ENCODE measurements at regions not wholly inside any gene's neighbourhood (a gene's known extent, or its start where the extent isn't known, plus 50 kb on each side); places are given as distances from the start of the nearest gene placed in this dataset.

DNA sequence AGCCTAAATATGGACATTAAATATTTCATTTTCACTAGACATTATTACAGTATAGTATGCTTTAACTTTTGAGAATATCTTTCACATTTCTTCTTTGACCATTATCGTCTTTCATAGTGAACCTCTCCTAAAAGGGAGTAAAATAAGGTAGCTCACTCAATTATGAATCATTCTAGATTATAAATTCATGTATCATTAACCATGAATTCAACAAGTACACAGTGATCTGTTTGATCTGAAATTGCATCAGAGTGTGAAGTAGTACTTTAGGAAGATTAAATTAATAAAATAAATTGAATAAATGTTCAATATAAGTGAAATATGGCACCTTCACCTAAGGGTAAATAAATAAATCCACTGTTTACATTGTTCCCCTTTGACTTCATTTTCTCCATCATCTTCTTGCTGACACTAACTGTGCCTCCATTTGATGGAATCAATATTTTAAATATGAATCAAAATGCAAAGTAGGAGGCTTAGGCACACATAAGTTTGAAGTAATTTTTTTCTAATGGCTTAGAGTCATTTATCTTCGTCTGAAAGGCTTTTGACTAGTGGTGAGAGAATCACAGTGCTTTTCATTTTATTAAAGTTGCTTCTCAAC lies 174.1 kb upstream of the MDFIC2 start:
- POLR2A ChIA-PET: no interaction called here
- TF ChIP-seq CEBPB (IDR thresholded peaks at IDR 0.05) (no peak), CHD4 (IDR thresholded peaks at IDR 0.05; ENCODE audit: borderline replicate concordance) (no peak), KDM5A (IDR thresholded peaks at IDR 0.05) (no peak), NPAS2 (CRISPR knock-in tag; IDR thresholded peaks at IDR 0.05; ENCODE audit: borderline replicate concordance) (no peak), RFX5 (IDR thresholded peaks at IDR 0.05) (no peak), HDAC2 (IDR thresholded peaks at IDR 0.05) (no peak), POLR2A (IDR thresholded peaks at IDR 0.05; ENCODE audit: low read length) (no peak), RCOR1 (IDR thresholded peaks at IDR 0.05; ENCODE audit: low read depth, low read length) (no peak), NR3C1 (IDR thresholded peaks at IDR 0.05) (no peak), JUN (IDR thresholded peaks at IDR 0.05) (no peak)
- TF ChIP-seq, protein P1, sequence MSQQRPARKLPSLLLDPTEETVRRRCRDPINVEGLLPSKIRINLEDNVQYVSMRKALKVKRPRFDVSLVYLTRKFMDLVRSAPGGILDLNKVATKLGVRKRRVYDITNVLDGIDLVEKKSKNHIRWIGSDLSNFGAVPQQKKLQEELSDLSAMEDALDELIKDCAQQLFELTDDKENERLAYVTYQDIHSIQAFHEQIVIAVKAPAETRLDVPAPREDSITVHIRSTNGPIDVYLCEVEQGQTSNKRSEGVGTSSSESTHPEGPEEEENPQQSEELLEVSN (IDR thresholded peaks at IDR 0.05; ENCODE audit: borderline replicate concordance, low read depth): no peak
- TF ChIP-seq, protein P2, sequence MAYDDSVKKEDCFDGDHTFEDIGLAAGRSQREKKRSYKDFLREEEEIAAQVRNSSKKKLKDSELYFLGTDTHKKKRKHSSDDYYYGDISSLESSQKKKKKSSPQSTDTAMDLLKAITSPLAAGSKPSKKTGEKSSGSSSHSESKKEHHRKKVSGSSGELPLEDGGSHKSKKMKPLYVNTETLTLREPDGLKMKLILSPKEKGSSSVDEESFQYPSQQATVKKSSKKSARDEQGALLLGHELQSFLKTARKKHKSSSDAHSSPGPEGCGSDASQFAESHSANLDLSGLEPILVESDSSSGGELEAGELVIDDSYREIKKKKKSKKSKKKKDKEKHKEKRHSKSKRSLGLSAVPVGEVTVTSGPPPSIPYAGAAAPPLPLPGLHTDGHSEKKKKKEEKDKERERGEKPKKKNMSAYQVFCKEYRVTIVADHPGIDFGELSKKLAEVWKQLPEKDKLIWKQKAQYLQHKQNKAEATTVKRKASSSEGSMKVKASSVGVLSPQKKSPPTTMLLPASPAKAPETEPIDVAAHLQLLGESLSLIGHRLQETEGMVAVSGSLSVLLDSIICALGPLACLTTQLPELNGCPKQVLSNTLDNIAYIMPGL (CRISPR knock-in tag; IDR thresholded peaks at IDR 0.05; ENCODE audit: borderline replicate concordance): no peak
- TF ChIP-seq, protein P3, sequence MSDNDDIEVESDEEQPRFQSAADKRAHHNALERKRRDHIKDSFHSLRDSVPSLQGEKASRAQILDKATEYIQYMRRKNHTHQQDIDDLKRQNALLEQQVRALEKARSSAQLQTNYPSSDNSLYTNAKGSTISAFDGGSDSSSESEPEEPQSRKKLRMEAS (IDR thresholded peaks at IDR 0.05): no peak
- TF ChIP-seq, protein P4, sequence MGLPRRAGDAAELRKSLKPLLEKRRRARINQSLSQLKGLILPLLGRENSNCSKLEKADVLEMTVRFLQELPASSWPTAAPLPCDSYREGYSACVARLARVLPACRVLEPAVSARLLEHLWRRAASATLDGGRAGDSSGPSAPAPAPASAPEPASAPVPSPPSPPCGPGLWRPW (IDR thresholded peaks at IDR 0.05): no peak
- 21% methylated on average over 2 of the region's 2 CpGs for WGBS (ENCODE audit: missing lambda C conversion rate)
- Histone ChIP-seq H3K9me3 (no peaks in the 10 kb centered on the region), H3K4me1 (no peaks in the 10 kb centered on the region), H3K4me3 (no peak overlapping the region), H3K27ac (no peak overlapping the region), H3K4me2 (no peak overlapping the region)
- ATAC-seq: no peak
- no peak for FAIRE-seq
- CTCF ChIA-PET: no interaction called here
- DNase-seq (ENCODE audit: low read depth in 1 of 2, low spot score in 1 of 2): no peak

DNA sequence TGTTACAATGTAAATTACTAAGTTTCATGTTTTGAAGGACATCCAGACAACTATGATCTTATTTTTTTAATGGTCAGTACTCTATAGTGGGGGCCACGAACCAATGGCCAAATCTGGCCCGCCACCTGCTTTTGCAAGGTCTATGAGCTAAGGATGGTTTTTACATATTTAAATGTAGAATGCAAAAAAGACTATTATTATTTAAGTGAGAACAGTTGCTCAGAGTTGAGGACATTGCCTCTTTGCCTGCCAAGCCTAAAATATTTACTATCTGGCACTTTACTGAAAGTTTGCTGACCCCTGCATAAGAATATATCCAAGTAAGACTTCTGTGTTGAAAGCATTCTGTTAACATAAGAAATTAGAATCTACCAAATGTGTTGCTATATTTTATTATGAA lies 163.7 kb upstream of the MDFIC2 start:
- H3K4me3 ChIP-seq: no peak overlapping the region
- 49% methylated on average over 2 of the region's 2 CpGs for WGBS (ENCODE audit: missing lambda C conversion rate)
- ChIA-PET CTCF (no interaction called here), POLR2A (no interaction called here)
- DNase-seq (ENCODE audit: low read depth in 1 of 2, low spot score in 1 of 2): no peak
- TF ChIP-seq, protein P5, sequence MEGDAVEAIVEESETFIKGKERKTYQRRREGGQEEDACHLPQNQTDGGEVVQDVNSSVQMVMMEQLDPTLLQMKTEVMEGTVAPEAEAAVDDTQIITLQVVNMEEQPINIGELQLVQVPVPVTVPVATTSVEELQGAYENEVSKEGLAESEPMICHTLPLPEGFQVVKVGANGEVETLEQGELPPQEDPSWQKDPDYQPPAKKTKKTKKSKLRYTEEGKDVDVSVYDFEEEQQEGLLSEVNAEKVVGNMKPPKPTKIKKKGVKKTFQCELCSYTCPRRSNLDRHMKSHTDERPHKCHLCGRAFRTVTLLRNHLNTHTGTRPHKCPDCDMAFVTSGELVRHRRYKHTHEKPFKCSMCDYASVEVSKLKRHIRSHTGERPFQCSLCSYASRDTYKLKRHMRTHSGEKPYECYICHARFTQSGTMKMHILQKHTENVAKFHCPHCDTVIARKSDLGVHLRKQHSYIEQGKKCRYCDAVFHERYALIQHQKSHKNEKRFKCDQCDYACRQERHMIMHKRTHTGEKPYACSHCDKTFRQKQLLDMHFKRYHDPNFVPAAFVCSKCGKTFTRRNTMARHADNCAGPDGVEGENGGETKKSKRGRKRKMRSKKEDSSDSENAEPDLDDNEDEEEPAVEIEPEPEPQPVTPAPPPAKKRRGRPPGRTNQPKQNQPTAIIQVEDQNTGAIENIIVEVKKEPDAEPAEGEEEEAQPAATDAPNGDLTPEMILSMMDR (IDR thresholded peaks at IDR 0.05): no peak
- TF ChIP-seq ZC3H11A (IDR thresholded peaks at IDR 0.05): no peak
- TF ChIP-seq BHLHE40 (IDR thresholded peaks at IDR 0.05; ENCODE audit: low read depth, low read length): no peak
- TF ChIP-seq GATA3 (IDR thresholded peaks at IDR 0.05; ENCODE audit: borderline replicate concordance): no peak
- TF ChIP-seq POLR2A (IDR thresholded peaks at IDR 0.05; ENCODE audit: low read length): no peak
- no peak for TF ChIP-seq TP53 (CRISPR knock-in tag; IDR thresholded peaks at IDR 0.05)
- TF ChIP-seq ZNF302 (CRISPR knock-in tag; IDR thresholded peaks at IDR 0.05): no peak
- TF ChIP-seq, protein P6, sequence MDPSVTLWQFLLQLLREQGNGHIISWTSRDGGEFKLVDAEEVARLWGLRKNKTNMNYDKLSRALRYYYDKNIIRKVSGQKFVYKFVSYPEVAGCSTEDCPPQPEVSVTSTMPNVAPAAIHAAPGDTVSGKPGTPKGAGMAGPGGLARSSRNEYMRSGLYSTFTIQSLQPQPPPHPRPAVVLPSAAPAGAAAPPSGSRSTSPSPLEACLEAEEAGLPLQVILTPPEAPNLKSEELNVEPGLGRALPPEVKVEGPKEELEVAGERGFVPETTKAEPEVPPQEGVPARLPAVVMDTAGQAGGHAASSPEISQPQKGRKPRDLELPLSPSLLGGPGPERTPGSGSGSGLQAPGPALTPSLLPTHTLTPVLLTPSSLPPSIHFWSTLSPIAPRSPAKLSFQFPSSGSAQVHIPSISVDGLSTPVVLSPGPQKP (IDR thresholded peaks at IDR 0.05; ENCODE audit: low read depth, low read length): no peak
- TF ChIP-seq HOXA7 (CRISPR knock-in tag; IDR thresholded peaks at IDR 0.05): no peak
- TF ChIP-seq MYC (IDR thresholded peaks at IDR 0.05; ENCODE audit: borderline replicate concordance, low read length): no peak
- TF ChIP-seq NFE2L2 (conservative IDR thresholded peaks at IDR 0.05; ENCODE audit: low read length): no peak
- TF ChIP-seq KDM1A (IDR thresholded peaks at IDR 0.05; ENCODE audit: low read depth): no peak
- no peak for TF ChIP-seq HEYL (CRISPR knock-in tag; IDR thresholded peaks at IDR 0.05)
- no peak for TF ChIP-seq RNF2 (IDR thresholded peaks at IDR 0.05; ENCODE audit: borderline replicate concordance, low read depth)
- TF ChIP-seq, protein P3 (IDR thresholded peaks at IDR 0.05): no peak
- TF ChIP-seq EP300 (IDR thresholded peaks at IDR 0.05): no peak
- no peak for FAIRE-seq
- no peaks in the 10 kb centered on the region for H3K4me1 ChIP-seq
- no peak for ATAC-seq
- no peaks in the 10 kb centered on the region for H3K9me3 ChIP-seq
- no peak overlapping the region for H3K27ac ChIP-seq
- H3K4me2 ChIP-seq: no peak overlapping the region

Measured in A549 (cell line).